ENCODE measurements at regions not wholly inside any gene's neighbourhood (a gene's known extent, or its start where the extent isn't known, plus 50 kb on each side); places are given as distances from the start of the nearest gene placed in this dataset.

GRCh38 chr16:73725156-73725555, 571.5 kb upstream of the PSMD7 start:
- TF ChIP-seq, protein P1, sequence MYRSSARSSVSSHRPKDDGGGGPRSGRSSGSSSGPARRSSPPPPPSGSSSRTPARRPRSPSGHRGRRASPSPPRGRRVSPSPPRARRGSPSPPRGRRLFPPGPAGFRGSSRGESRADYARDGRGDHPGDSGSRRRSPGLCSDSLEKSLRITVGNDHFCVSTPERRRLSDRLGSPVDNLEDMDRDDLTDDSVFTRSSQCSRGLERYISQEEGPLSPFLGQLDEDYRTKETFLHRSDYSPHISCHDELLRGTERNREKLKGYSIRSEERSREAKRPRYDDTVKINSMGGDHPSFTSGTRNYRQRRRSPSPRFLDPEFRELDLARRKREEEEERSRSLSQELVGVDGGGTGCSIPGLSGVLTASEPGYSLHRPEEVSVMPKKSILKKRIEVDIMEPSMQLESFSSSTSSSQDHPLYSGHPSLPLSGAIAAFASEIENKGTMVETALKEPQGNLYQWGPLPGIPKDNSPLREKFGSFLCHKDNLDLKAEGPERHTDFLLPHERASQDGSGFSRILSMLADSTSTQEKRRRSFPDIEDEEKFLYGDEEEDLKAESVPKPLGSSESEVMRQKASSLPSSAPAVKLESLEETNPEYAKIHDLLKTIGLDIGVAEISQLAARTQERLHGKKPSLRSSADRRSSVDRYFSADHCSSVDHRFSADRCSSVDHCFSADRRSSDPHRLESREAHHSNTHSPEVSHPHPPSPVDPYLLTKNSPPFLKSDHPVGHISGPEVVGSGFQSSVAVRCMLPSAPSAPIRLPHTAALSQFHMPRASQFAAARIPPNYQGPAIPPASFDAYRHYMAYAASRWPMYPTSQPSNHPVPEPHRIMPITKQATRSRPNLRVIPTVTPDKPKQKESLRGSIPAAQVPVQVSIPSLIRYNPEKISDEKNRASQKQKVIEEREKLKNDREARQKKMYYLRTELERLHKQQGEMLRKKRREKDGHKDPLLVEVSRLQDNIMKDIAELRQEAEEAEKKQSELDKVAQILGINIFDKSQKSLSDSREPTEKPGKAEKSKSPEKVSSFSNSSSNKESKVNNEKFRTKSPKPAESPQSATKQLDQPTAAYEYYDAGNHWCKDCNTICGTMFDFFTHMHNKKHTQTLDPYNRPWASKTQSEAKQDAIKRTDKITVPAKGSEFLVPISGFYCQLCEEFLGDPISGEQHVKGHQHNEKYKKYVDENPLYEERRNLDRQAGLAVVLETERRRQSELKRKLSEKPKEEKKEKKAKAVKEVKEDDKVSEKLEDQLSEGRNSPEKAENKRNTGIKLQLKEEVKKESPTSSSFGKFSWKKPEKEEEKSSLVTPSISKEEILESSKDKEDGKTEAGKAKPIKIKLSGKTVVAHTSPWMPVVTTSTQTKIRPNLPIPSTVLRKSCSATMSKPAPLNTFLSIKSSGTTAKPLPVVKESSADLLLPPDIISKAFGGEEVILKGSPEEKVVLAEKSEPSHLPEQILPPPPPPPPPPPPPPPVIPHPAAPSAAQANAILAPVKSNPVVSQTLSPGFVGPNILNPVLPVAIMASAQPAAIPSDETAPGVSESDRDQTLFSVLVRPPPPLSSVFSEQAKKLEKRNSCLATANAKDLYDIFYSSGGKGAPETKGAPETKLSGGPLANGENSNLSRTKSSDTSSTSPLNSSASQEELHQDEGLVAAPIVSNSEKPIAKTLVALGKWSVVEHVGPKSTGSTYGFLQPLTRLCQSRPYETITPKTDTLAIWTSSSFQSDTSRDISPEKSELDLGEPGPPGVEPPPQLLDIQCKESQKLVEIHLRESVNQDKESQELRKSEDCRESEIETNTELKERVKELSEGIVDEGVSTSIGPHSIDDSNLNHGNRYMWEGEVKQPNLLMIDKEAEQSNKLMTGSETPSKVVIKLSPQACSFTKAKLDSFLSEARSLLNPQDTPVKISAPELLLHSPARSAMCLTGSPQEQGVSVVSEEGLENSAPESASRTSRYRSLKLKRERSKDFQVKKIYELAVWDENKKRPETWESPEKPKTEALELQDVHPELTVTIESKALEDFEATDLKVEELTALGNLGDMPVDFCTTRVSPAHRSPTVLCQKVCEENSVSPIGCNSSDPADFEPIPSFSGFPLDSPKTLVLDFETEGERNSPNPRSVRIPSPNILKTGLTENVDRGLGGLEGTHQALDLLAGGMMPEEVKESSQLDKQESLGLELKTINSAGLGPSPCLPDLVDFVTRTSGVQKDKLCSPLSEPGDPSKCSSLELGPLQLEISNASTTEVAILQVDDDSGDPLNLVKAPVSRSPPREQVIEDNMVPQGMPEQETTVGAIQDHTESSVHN (CRISPR knock-in tag; IDR thresholded peaks at IDR 0.05) = no peak
- TF ChIP-seq, protein P2, sequence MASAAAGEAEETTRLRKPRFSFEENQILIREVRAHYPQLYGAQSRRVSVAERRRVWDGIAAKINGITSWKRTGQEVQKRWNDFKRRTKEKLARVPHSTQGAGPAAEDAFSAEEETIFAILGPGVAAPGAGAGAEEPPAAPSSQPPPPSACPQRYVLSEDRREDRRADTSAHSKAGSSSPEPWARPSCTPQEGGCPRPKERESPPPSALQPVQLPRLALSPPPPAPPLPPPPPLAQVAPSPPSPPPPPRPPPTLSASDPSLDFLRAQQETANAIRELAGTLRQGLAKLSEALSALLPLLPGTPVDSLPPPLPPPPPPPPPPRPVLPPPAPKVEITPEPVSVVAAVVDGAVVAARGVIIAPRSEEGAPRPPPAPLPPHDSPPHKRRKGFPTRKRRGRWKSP (CRISPR knock-in tag; IDR thresholded peaks at IDR 0.05) = no peak

Measured in HepG2 (cell line).